ENCODE measurements at regions not wholly inside any gene's neighbourhood (a gene's known extent, or its start where the extent isn't known, plus 50 kb on each side); places are given as distances from the start of the nearest gene placed in this dataset.

DNA sequence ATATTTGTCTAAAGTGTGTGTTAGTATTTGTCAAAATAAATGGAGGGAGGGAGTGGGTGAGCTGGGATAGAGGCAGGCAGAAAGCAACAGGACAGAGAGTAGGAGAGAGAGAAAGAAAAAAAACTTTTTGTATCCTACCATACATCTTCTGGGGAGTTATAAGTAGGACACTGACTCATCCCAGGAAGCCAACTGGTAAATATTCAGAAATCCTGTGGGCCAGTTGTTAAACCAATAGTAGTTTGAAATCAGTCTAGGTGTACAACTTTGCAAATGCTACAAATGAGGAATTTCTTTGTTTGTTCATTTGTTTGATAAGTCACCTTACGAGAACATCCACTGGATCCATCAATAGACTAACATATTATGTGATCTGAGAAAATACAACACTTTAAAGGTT is 980.9 kb downstream of the GATA3 start:
- no peak for TF ChIP-seq EZH2 (IDR thresholded peaks at IDR 0.05; ENCODE audit: low read length)
- TF ChIP-seq, protein P1, sequence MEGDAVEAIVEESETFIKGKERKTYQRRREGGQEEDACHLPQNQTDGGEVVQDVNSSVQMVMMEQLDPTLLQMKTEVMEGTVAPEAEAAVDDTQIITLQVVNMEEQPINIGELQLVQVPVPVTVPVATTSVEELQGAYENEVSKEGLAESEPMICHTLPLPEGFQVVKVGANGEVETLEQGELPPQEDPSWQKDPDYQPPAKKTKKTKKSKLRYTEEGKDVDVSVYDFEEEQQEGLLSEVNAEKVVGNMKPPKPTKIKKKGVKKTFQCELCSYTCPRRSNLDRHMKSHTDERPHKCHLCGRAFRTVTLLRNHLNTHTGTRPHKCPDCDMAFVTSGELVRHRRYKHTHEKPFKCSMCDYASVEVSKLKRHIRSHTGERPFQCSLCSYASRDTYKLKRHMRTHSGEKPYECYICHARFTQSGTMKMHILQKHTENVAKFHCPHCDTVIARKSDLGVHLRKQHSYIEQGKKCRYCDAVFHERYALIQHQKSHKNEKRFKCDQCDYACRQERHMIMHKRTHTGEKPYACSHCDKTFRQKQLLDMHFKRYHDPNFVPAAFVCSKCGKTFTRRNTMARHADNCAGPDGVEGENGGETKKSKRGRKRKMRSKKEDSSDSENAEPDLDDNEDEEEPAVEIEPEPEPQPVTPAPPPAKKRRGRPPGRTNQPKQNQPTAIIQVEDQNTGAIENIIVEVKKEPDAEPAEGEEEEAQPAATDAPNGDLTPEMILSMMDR (optimal IDR thresholded peaks at IDR 0.05 in 1 of 3, IDR thresholded peaks at IDR 0.05 in 1 of 3, conservative IDR thresholded peaks at IDR 0.05 in 1 of 3; ENCODE audit: extremely low read depth in 1 of 3, insufficient read depth in 2 of 3, low read length in 3 of 3) = no peak
